HG03039 (cell line): ENCODE measurements at regions not wholly inside any gene's neighbourhood (a gene's known extent, or its start where the extent isn't known, plus 50 kb on each side); places are given as distances from the start of the nearest gene placed in this dataset.

Experiments
- ATAC-seq: cut with Tn5 transposase; IDR thresholded peaks from one replicate; pipeline ENCODE4 v1.9.1; 2021; ENCODE audit warnings: mild to moderate bottlenecking, moderate library complexity; ENCODE audit not compliant: unreplicated experiment

DNA sequence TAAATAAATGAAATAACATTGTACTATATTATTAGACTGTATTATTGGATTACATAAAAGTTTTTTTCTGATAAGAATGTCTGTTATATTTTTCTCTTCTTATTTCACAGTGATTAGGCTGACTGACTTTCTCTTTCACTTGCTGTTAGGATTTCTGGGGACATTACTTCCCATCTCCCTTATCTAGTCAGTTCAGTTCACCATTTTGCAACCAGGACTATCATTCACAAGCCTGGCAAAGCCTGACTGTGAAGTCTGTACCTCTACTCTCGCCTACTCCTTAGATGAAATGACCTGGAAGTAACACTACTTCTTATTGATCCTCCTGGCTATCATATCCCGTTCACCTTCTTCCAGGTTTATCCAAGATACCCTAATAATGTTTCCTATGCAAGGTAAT, 676.6 kb downstream of the USP25 start:
- no peak for ATAC-seq

- no peak for ATAC-seq
Observed at GRCh38 chr21:16407403-16408240, 677.8 kb downstream of the USP25 start.

- ATAC-seq, result no peak
Observed at GRCh38 chr21:16408280-16408679, 678.5 kb downstream of the USP25 start.

GRCh38 chr21:16409352-16409751, 679.6 kb downstream of the USP25 start:
- ATAC-seq, result no peak

DNA sequence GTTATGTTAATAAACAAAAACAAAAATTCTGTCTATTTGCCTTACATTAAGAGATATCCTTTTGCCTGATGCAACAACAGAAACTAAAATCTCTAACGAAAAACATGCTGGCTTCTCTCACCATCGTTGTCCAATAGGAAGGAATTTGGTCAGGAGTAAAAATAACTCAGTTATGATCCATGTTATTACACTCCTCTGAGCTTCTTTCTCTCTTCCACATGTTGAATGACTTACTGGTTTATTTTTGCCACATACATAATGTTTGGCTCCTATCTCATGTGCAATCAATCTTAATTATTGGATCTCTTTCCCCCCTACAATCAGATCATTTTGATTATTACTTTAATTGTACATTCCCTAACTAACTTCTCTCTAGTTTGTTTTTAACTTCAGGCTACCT, 688.4 kb downstream of the USP25 start:
- no peak for ATAC-seq

- no peak for ATAC-seq
Observed at GRCh38 chr21:16418642-16419041, 688.9 kb downstream of the USP25 start.

GRCh38 chr21:16419188-16419921, 689.6 kb downstream of the USP25 start:
- no peak for ATAC-seq

GRCh38 chr21:16420031-16420724, 690.4 kb downstream of the USP25 start:
- no peak for ATAC-seq

- ATAC-seq, result no peak
Observed at GRCh38 chr21:16421007-16421406, 691.2 kb downstream of the USP25 start.

DNA sequence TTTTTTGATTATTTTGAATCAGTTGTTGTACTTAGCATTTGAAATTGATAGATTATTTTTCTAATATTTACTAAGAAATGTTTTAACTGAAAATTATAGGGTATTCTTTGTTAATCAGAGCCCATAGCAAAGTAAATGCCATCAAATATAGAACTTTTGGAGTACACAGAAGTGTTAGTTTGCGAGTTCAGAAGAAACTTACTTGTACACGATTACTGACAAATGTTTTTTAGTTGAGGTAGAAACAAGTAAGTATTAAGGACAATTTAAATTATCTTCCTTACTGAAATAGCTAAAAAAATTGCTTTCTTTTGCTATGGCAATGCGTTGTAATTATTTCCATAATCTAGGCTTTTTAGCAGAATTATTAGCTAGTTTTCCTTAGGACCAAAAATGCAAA, 692.2 kb downstream of the USP25 start:
- ATAC-seq, result no peak

GRCh38 chr21:16422702-16423101, 692.9 kb downstream of the USP25 start:
- no peak for ATAC-seq

DNA sequence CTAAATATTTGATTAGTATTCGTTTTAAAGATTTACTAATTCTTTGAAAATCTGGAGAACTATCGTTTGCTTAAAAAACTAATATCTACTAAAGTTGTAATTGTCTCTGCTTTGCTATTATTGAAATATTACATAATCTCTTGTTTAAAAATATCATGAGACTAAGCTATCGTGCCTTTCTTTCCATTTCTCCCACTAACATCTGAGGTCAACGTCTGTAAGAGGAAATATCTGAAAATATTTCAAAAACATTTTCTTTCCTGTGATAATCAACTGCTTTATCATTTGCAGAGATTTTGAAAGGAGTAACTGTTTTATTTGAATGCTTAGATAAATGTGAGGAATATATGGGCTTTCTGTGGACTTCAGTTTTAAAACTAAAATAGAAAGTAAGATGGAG, 694.1 kb downstream of the USP25 start:
- no peak for ATAC-seq

GRCh38 chr21:16424331-16424751, 694.6 kb downstream of the USP25 start:
- no peak for ATAC-seq

- no peak for ATAC-seq
Observed at GRCh38 chr21:16425376-16425775, 695.6 kb downstream of the USP25 start.

- no peak for ATAC-seq
Observed at GRCh38 chr21:16426936-16427335, 697.2 kb downstream of the USP25 start.

- no peak for ATAC-seq
Observed at GRCh38 chr21:16427587-16428087, 697.9 kb downstream of the USP25 start.

- ATAC-seq, result no peak
Observed at GRCh38 chr21:16437586-16437985, 707.8 kb downstream of the USP25 start.

DNA sequence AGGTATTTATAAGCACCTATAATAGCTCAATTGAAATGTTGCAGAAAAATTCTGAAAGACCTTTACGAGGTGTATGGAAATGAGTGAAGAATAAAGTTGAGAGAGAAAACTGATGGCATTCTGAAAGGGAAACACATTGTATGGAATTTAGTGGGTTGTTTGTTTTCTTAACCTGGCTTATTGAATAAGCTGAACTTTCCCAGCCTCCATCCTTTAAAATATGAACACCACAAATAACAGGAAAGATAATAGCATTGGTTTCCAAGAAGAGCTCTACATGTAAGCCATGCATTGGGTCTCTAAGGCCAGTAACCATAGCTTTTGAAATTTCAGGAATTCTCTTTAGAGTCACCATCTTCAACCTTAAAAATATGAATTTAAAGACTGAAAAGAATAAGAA, 709.0 kb downstream of the USP25 start:
- no peak for ATAC-seq

- no peak for ATAC-seq
Observed at GRCh38 chr21:16441789-16442188, 712.0 kb downstream of the USP25 start.

DNA sequence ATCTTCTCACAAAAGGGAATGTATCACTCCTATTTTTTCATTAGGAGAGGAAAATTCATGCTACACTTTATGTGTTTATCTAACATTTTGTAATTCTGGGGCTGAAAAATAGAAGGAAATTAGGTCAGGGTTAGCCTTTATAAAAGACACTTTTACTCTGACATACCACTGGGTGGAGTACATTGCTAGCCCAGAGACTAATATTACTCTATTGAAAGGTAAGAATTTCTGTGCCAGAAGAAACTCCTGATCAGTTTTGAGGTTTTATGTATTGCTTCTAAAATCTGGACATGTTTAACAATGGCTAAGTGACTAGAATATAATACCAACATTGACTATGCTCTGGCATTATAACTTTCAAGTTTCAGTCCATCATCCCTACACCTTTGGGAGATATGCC, 724.6 kb downstream of the USP25 start:
- ATAC-seq, result no peak

- no peak for ATAC-seq
Observed at GRCh38 chr21:16455526-16455925, 725.7 kb downstream of the USP25 start.
